Osteocyte (in vitro differentiated cells): ENCODE measurements at regions not wholly inside any gene's neighbourhood (a gene's known extent, or its start where the extent isn't known, plus 50 kb on each side); places are given as distances from the start of the nearest gene placed in this dataset.
"Not testable (repeated sequence)": the region's sequence is repeated elsewhere in the genome, so short reads cannot be mapped to it uniquely, and the experiment has no call there.

Experiments used
- DNase-seq: peaks from one replicate; pipeline ENCODE4 v3.0.0; 2021; ENCODE audit warnings: mixed read lengths; ENCODE audit not compliant: unreplicated experiment; ENCODE audit errors: extremely low spot score
- H3K27ac Mint-ChIP-seq: one replicate; pipeline ENCODE4 v1.8.0; 2021; ENCODE audit warnings: mild to moderate bottlenecking, mixed read lengths; ENCODE audit not compliant: unreplicated experiment
- H3K27me3 Mint-ChIP-seq: one replicate; pipeline ENCODE4 v1.8.0; 2021; ENCODE audit warnings: mixed read lengths; ENCODE audit not compliant: unreplicated experiment
- H3K36me3 Mint-ChIP-seq: one replicate; pipeline ENCODE4 v1.8.0; 2021; ENCODE audit warnings: mixed read lengths; ENCODE audit not compliant: unreplicated experiment
- H3K4me1 Mint-ChIP-seq: one replicate; pipeline ENCODE4 v1.8.0; 2021; ENCODE audit warnings: mixed read lengths; ENCODE audit not compliant: unreplicated experiment
- H3K4me3 Mint-ChIP-seq: one replicate; pipeline ENCODE4 v1.8.0; 2021; ENCODE audit warnings: mild to moderate bottlenecking, moderate library complexity, mixed read lengths; ENCODE audit not compliant: unreplicated experiment
- H3K9me3 Mint-ChIP-seq: one replicate; pipeline ENCODE4 v1.8.0; 2021; ENCODE audit warnings: mixed read lengths; ENCODE audit not compliant: unreplicated experiment
- CTCF ChIP-seq: fragments of 200-600 bp; sonication (generic); IDR thresholded peaks from 2 replicates; pipeline ENCODE4 v1.5.0; 2021; ENCODE audit warnings: antibody characterized with exemption, mild to moderate bottlenecking, moderate library complexity

GRCh38 chr11:16511116-16512114 lies 155.1 kb upstream of the SOX6 start:
- peak overlapping the region; percentile 43 for H3K27ac Mint-ChIP-seq
- TF ChIP-seq CTCF, result no peak

GRCh38 chr11:16505481-16505880 lies 149.1 kb upstream of the SOX6 start:
- Mint-ChIP-seq H3K9me3 (peaks cover 36% of the 10 kb centered on the region), H3K4me1 (peaks cover 3% of the 10 kb centered on the region), H3K27me3 (no peaks in the 10 kb centered on the region), H3K36me3 (peaks cover 7% of the 10 kb centered on the region), H3K27ac (no peak overlapping the region), H3K4me3 (no peak overlapping the region)
- no peak for DNase-seq
- TF ChIP-seq CTCF, result no peak

More at GRCh38 chr11:16511116-16512114, 155.1 kb upstream of the SOX6 start:
- H3K27me3 Mint-ChIP-seq, result no peaks in the 10 kb centered on the region
- DNase-seq, result no peak
- H3K36me3 Mint-ChIP-seq, result peaks cover 3% of the 10 kb centered on the region
- peaks cover 23% of the 10 kb centered on the region for H3K4me1 Mint-ChIP-seq
- H3K4me3 Mint-ChIP-seq, result no peak overlapping the region
- H3K9me3 Mint-ChIP-seq, result peaks cover 6% of the 10 kb centered on the region

- not testable (repeated sequence) for H3K4me3 Mint-ChIP-seq, H3K4me1 Mint-ChIP-seq, H3K27me3 Mint-ChIP-seq, DNase-seq, H3K36me3 Mint-ChIP-seq, H3K27ac Mint-ChIP-seq
- H3K9me3 Mint-ChIP-seq, result peaks cover 36% of the 10 kb centered on the region
Observed at GRCh38 chr11:16503891-16504290, 147.5 kb upstream of the SOX6 start.

GRCh38 chr11:16494918-16495691 lies 138.8 kb upstream of the SOX6 start:
- TF ChIP-seq CTCF, result no peak
- Mint-ChIP-seq H3K4me3 (no peak overlapping the region), H3K27ac (no peak overlapping the region), H3K9me3 (peaks cover 8% of the 10 kb centered on the region), H3K4me1 (no peaks in the 10 kb centered on the region), H3K36me3 (peaks cover 1% of the 10 kb centered on the region), H3K27me3 (no peaks in the 10 kb centered on the region)
- no peak for DNase-seq

GRCh38 chr11:16484434-16484833 lies 128.1 kb upstream of the SOX6 start:
- TF ChIP-seq CTCF, result no peak
- Mint-ChIP-seq H3K4me3 (no peak overlapping the region), H3K36me3 (no peaks in the 10 kb centered on the region), H3K27me3 (no peaks in the 10 kb centered on the region), H3K9me3 (peaks cover 4% of the 10 kb centered on the region), H3K4me1 (peaks cover 3% of the 10 kb centered on the region), H3K27ac (no peak overlapping the region)
- no peak for DNase-seq
